HCEC 1CT (cell line): ENCODE measurements at regions not wholly inside any gene's neighbourhood (a gene's known extent, or its start where the extent isn't known, plus 50 kb on each side); places are given as distances from the start of the nearest gene placed in this dataset.
A peak's percentile ranks its signal among the peaks of the same experiment; 100 is the strongest.

Source experiments
- DNase-seq: peaks from one replicate; pipeline ENCODE4 v3.0.0-alpha.2; 2017

- DNase-seq = peak; percentile 100
Observed at GRCh38 chr3:46089237-46090011, 62.1 kb upstream of the XCR1 start.

- peak; percentile 71 for DNase-seq
Observed at GRCh38 chr3:46087871-46088270, 60.6 kb upstream of the XCR1 start.

- no peak for DNase-seq
Observed at GRCh38 chr3:46086986-46087385, 59.7 kb upstream of the XCR1 start.

GRCh38 chr3:46086083-46086437, 58.8 kb upstream of the XCR1 start:
- DNase-seq = no peak

GRCh38 chr3:46085421-46086082, 58.3 kb upstream of the XCR1 start:
- DNase-seq = no peak

- no peak for DNase-seq
Observed at GRCh38 chr3:46083956-46084355, 56.7 kb upstream of the XCR1 start.

GRCh38 chr3:46082849-46083248, 55.6 kb upstream of the XCR1 start:
- DNase-seq = no peak

- no peak for DNase-seq
Observed at GRCh38 chr3:46082021-46082420, 54.7 kb upstream of the XCR1 start.

- no peak for DNase-seq
Observed at GRCh38 chr3:46080969-46081345, 53.7 kb upstream of the XCR1 start.

GRCh38 chr3:46080124-46080968, 53.1 kb upstream of the XCR1 start:
- DNase-seq = peak; percentile 28

- peak; percentile 86 for DNase-seq
Observed at GRCh38 chr3:46078712-46079400, 51.6 kb upstream of the XCR1 start.
